ENCODE measurements at regions not wholly inside any gene's neighbourhood (a gene's known extent, or its start where the extent isn't known, plus 50 kb on each side); places are given as distances from the start of the nearest gene placed in this dataset.

GRCh38 chr6:11442495-11442894, 95.1 kb upstream of the TMEM170B start:
- peaks cover 6% of the 10 kb centered on the region for H3K4me1 ChIP-seq (ENCODE audit: control insufficient read depth, insufficient read depth, low read length)

More at GRCh38 chr6:11442495-11442894, 95.1 kb upstream of the TMEM170B start:
- H3K9ac ChIP-seq (ENCODE audit: low read depth, low read length), result no peak overlapping the region
- ATAC-seq (ENCODE audit: low read depth) (no peak), DNase-seq (no peak)
- no peak overlapping the region for H3K27ac ChIP-seq (ENCODE audit: insufficient read depth, low read length)
- POLR2A ChIA-PET (ENCODE audit: unreplicated experiment), result no interaction called here
- H3K14ac ChIP-seq (replicated peaks; ENCODE audit: low read depth, low read length), result no peak overlapping the region
- no peak overlapping the region for H3K4me3 ChIP-seq (ENCODE audit: insufficient read depth, low read depth, low read length)
- TF ChIP-seq MXI1 (IDR thresholded peaks at IDR 0.05; ENCODE audit: borderline replicate concordance, low read depth, low read length), result no peak
- TF ChIP-seq CHD1 (IDR thresholded peaks at IDR 0.05; ENCODE audit: low read depth, low read length), result no peak
- no peak for TF ChIP-seq RAD21 (IDR thresholded peaks at IDR 0.05; ENCODE audit: low read length)
- TF ChIP-seq RFX5 (IDR thresholded peaks at IDR 0.05; ENCODE audit: low read depth, low read length), result no peak
- no peak for TF ChIP-seq USF2 (IDR thresholded peaks at IDR 0.05; ENCODE audit: low read depth, low read length)
- TF ChIP-seq POLR2A (IDR thresholded peaks at IDR 0.05; ENCODE audit: low read depth, low read length), result no peak
- no peak for TF ChIP-seq CEBPB (IDR thresholded peaks at IDR 0.05; ENCODE audit: low read depth, low read length)
- TF ChIP-seq CTCF (conservative IDR thresholded peaks at IDR 0.05; ENCODE audit: low read depth, low read length), result no peak
- TF ChIP-seq FOS (IDR thresholded peaks at IDR 0.05; ENCODE audit: low read depth, low read length), result no peak
- TF ChIP-seq NFE2L2 (IDR thresholded peaks at IDR 0.05; ENCODE audit: low read depth, low read length), result no peak
- no peak for TF ChIP-seq MAZ (IDR thresholded peaks at IDR 0.05; ENCODE audit: borderline replicate concordance, low read depth, low read length)
- no peak for TF ChIP-seq ELK1 (IDR thresholded peaks at IDR 0.05; ENCODE audit: borderline replicate concordance, low read depth, low read length)
- no peak for TF ChIP-seq MAFK (IDR thresholded peaks at IDR 0.05; ENCODE audit: low read depth, low read length)
- TF ChIP-seq BHLHE40 (IDR thresholded peaks at IDR 0.05; ENCODE audit: low read depth, low read length), result no peak
- TF ChIP-seq SMC3 (IDR thresholded peaks at IDR 0.05; ENCODE audit: low read depth, low read length), result no peak
- TF ChIP-seq RCOR1 (IDR thresholded peaks at IDR 0.05; ENCODE audit: insufficient replicate concordance, low read length), result no peak
- H3K56ac ChIP-seq (ENCODE audit: extremely low read depth, insufficient read depth, low read length), result no peak overlapping the region
- H3K18ac ChIP-seq (ENCODE audit: low read depth, low read length), result no peak overlapping the region
- no peak overlapping the region for H4K5ac ChIP-seq (ENCODE audit: low read depth, low read length)
- H2AK5ac ChIP-seq (ENCODE audit: low read depth, low read length), result peak overlapping the region; percentile 28; the same call in 1 of the 2 replicates
- H3K9me3 ChIP-seq (ENCODE audit: control insufficient read depth, insufficient read depth, low read length), result no peaks in the 10 kb centered on the region
- no peaks in the 10 kb centered on the region for H3K9me1 ChIP-seq (ENCODE audit: insufficient read depth, low read length)
- no peak overlapping the region for H2AK9ac ChIP-seq (replicated peaks; ENCODE audit: low read depth, low read length, poor library complexity)
- CTCF ChIA-PET, result no interaction called here
- no peak overlapping the region for H4K91ac ChIP-seq (ENCODE audit: insufficient read depth, low read depth, low read length)
- H2BK5ac ChIP-seq (ENCODE audit: low read depth, low read length, poor library complexity, severe bottlenecking), result no peak overlapping the region
- no peaks in the 10 kb centered on the region for H4K20me1 ChIP-seq (ENCODE audit: insufficient read depth, low read length)
- no peak overlapping the region for H2AFZ ChIP-seq (replicated peaks; ENCODE audit: low read length, poor library complexity)
- in situ Hi-C loops (cut with MboI; ENCODE audit: low sequenced_read_pairs), result no loop called here
- H2BK15ac ChIP-seq (ENCODE audit: low read depth, low read length), result no peak overlapping the region
- H4K8ac ChIP-seq (ENCODE audit: low read depth in 2 of 2, low read length in 2 of 2), result no peak overlapping the region
- no peaks in the 10 kb centered on the region for H3K27me3 ChIP-seq (ENCODE audit: control insufficient read depth, insufficient read depth, low read length)
- H3K4me2 ChIP-seq (ENCODE audit: low read depth, low read length), result no peak overlapping the region
- H3K79me1 ChIP-seq (ENCODE audit: low read depth in 1 of 2, low read length in 2 of 2), result no peaks in the 10 kb centered on the region
- intact Hi-C loops (cut with micrococcal nuclease), result no loop called here
- no peak overlapping the region for H2BK20ac ChIP-seq (ENCODE audit: low read depth, low read length)
- no peak overlapping the region for H2BK120ac ChIP-seq (ENCODE audit: low read depth, low read length)
- H3K23ac ChIP-seq (ENCODE audit: low read depth, low read length), result no peak overlapping the region
- no peaks in the 10 kb centered on the region for H3K36me3 ChIP-seq (ENCODE audit: control insufficient read depth, insufficient read depth, low read length)
- BruUV-seq (replicated peaks), result no TSS peak
- H3K4ac ChIP-seq (ENCODE audit: low read depth, low read length), result no peak overlapping the region
- 73% methylated on average over 2 of the region's 2 CpGs; no CpG with 5 or more reads in 1 of the 2 experiments for WGBS, 2 experiments (ENCODE audit: extremely low coverage in 2 of 2, insufficient read length in 1 of 2)
- dilution Hi-C loops (cut with HindIII; ENCODE audit: low sequenced_read_pairs, unreplicated experiment), result no loop called here
